ENCODE measurements at regions not wholly inside any gene's neighbourhood (a gene's known extent, or its start where the extent isn't known, plus 50 kb on each side); places are given as distances from the start of the nearest gene placed in this dataset.

GRCh38 chr2:193566276-193566675 lies 1371.5 kb upstream of the TMEFF2 start:
- TF ChIP-seq ZNF274 (IDR thresholded peaks at IDR 0.05; ENCODE audit: low read depth, low read length): no peak
- H3K4me3 ChIP-seq (ENCODE audit: low read length): no peak overlapping the region

DNA sequence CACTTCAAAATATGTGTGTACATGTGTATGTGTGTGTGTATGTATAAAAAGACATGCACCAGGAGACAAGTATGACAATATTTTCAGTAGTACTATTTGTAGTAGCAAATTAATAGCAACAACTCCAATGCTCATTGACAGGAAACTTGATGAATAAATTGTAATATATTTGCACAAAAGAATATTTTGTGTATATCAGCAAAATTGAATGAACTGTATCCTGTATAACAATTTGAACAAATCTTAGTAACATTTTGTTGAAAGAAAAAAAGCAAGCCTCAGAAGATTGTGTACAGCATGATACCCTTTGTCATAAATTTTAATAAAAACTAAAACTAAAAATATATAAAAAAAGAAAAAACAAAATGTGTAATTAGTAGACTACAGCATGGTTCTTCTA lies 1367.3 kb upstream of the TMEFF2 start:
- H3K4me3 ChIP-seq (ENCODE audit: low read length): no peak overlapping the region
- TF ChIP-seq ZNF274 (IDR thresholded peaks at IDR 0.05; ENCODE audit: low read depth, low read length): no peak

DNA sequence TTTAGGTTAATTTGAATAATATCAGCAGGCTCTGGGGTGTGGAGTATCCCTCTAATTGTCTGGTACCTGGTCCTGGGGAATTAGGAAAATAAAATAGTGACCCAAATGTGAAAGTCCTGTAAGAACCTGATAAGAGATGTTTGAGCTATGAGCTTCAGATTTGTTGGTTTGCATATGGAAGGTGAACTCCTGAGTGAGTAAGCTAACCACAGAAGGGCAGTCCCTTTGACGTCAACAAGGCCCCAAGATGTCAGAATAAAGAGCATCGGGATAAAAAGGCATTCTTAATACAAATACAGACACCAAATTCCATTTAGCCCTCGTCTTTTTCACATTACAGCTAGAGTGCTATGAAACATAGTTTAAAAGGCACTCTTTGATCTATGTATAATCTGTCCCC lies 1366.3 kb upstream of the TMEFF2 start:
- TF ChIP-seq ZNF274 (IDR thresholded peaks at IDR 0.05; ENCODE audit: low read depth, low read length): no peak
- H3K4me3 ChIP-seq (ENCODE audit: low read length): no peak overlapping the region

- no peak overlapping the region for H3K4me3 ChIP-seq (ENCODE audit: low read length)
- no peak for TF ChIP-seq ZNF274 (IDR thresholded peaks at IDR 0.05; ENCODE audit: low read depth, low read length)
Measured at GRCh38 chr2:193556766-193557470, 1362.2 kb upstream of the TMEFF2 start.

DNA sequence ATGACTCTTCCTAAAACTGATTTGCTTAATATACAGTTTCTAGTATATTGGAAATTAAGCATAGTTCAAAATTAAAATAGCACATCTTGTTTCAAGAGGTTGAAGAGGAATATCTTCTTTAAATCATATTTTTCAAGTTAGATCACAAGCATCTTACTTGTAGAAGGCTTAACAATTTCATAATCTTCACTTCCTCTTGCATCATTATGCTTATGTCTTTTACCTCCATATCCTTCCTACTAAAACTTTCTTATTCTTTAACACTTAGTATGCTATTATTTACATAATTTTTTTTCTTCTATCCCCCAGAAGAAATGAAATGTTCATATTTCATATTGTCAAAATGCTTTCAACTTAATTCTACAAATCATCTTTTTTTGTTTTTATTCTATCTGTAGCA lies 1354.9 kb upstream of the TMEFF2 start:
- TF ChIP-seq ZNF274 (IDR thresholded peaks at IDR 0.05; ENCODE audit: low read depth, low read length): no peak
- H3K4me3 ChIP-seq (ENCODE audit: low read length): no peak overlapping the region

GRCh38 chr2:193542762-193543161 lies 1348.0 kb upstream of the TMEFF2 start:
- TF ChIP-seq ZNF274 (IDR thresholded peaks at IDR 0.05; ENCODE audit: low read depth, low read length): no peak
- H3K4me3 ChIP-seq (ENCODE audit: low read length): no peak overlapping the region

DNA sequence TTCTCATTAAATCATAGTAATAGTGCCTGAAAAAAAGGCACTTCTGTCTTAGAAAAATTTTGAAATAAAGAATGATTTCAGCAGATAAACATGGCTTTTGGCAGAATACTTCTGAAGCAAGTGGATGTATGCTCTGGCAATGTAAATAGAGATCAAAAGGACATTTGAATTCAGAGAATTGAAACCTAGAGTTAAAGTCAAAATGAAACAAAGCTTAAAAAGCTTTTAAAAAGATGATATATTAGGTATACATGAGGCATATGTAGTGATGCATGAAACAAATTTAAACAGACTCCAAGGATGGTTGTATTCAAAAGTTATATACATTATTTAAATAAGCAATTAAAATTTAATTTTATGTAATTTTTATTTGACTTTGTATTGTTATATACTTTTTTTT lies 1344.5 kb upstream of the TMEFF2 start:
- H3K4me3 ChIP-seq (ENCODE audit: low read length): no peak overlapping the region
- TF ChIP-seq ZNF274 (IDR thresholded peaks at IDR 0.05; ENCODE audit: low read depth, low read length): no peak

- TF ChIP-seq ZNF274 (IDR thresholded peaks at IDR 0.05; ENCODE audit: low read depth, low read length): no peak
- H3K4me3 ChIP-seq (ENCODE audit: low read length): no peak overlapping the region
Measured at GRCh38 chr2:193538061-193538460, 1343.3 kb upstream of the TMEFF2 start.

DNA sequence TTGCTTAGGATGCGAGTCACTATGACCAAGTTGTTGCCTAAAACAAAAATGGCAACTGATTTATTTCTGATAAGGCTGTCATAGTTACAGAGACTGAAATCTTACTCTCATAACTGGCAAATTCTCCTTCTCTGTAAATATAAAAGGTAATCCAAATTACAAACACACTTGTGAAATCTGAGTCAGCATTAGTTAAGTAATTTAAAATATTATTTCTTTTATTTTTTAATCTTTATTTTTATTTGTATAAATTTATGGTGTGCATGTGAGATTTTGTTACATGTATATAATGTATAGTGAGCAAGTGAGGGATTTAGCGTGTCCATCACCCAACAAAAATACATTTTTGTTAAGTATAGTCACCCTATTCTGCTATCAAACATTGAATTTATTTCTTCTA lies 1342.8 kb upstream of the TMEFF2 start:
- no peak for TF ChIP-seq ZNF274 (IDR thresholded peaks at IDR 0.05; ENCODE audit: low read depth, low read length)
- no peak overlapping the region for H3K4me3 ChIP-seq (ENCODE audit: low read length)

GRCh38 chr2:193528458-193528857 lies 1333.7 kb upstream of the TMEFF2 start:
- no peak for TF ChIP-seq ZNF274 (IDR thresholded peaks at IDR 0.05; ENCODE audit: low read depth, low read length)
- H3K4me3 ChIP-seq (ENCODE audit: low read length): no peak overlapping the region

- H3K4me3 ChIP-seq (ENCODE audit: low read length): no peak overlapping the region
- TF ChIP-seq ZNF274 (IDR thresholded peaks at IDR 0.05; ENCODE audit: low read depth, low read length): no peak
Measured at GRCh38 chr2:193527146-193527545, 1332.4 kb upstream of the TMEFF2 start.

DNA sequence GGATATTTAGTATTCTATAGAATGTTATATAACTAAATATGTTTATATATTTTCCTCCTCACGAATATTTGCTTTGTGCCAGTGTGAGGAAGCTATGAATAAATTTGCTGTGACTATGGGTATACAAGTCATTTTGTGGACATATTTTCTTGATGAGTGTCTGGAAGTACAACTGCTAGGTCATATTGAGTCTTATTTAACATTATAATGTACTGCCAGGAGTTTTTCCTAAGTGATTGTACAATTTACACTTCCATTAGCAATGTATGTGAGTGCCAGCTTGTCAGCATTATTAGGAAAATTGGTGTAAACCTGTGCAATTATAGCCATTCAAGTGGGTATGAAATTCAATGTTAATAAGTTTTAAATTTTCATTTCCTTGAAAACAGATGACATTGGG lies 1328.9 kb upstream of the TMEFF2 start:
- H3K4me3 ChIP-seq (ENCODE audit: low read length): no peak overlapping the region
- TF ChIP-seq ZNF274 (IDR thresholded peaks at IDR 0.05; ENCODE audit: low read depth, low read length): no peak

- no peak for TF ChIP-seq ZNF274 (IDR thresholded peaks at IDR 0.05; ENCODE audit: low read depth, low read length)
- no peak overlapping the region for H3K4me3 ChIP-seq (ENCODE audit: low read length)
Measured at GRCh38 chr2:193521523-193521922, 1326.8 kb upstream of the TMEFF2 start.

GRCh38 chr2:193520709-193521458 lies 1326.2 kb upstream of the TMEFF2 start:
- no peak for TF ChIP-seq ZNF274 (IDR thresholded peaks at IDR 0.05; ENCODE audit: low read depth, low read length)
- no peak overlapping the region for H3K4me3 ChIP-seq (ENCODE audit: low read length)

DNA sequence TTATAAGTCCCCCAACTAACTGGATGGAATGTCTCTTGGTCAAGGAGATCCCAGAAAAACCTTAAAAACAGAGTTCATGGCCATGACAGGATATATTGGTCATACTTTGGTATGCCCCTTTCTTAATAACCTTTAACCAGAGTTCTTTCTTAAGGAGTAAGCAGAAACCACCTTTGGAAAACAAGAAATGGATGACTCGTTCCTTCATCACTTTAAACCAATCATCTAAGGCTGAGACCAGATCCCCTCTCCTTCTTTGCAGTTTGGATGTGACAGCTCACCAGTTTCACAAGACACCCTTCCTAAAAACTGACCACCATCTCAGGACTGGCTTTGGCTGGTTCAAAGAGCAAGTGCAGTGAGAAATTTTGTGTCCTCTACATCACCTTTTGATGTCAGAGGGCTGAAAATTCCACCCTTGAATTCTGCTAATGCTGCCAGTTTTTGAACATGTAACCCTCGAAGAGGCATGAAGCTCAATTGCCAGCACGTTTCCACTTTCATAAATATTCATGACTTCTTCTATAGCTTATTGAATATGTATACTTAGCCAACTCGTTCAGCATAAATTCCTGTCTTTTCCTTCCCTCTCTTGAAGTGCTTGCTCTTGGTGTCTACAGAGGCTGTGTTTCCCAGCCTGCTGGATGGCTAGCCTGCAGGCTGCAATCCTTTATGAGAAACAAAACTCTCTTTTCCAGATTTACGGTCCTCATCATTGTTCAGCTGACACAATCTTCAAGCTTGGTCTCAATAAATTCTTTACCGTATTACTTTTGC lies 1323.5 kb upstream of the TMEFF2 start:
- no peak for TF ChIP-seq ZNF274 (IDR thresholded peaks at IDR 0.05; ENCODE audit: low read depth, low read length)
- no peak overlapping the region for H3K4me3 ChIP-seq (ENCODE audit: low read length)
